SU-DHL-6 (cell line): ENCODE measurements at regions not wholly inside any gene's neighbourhood (a gene's known extent, or its start where the extent isn't known, plus 50 kb on each side); places are given as distances from the start of the nearest gene placed in this dataset.

ENCODE experiments used
- EZH2phosphoT487 ChIP-seq: fragments of 200-600 bp; sonication (generic), shearing (Covaris generic); conservative IDR thresholded peaks from 2 replicates; pipeline ENCODE4 v1.6.1; 2018; ENCODE audit warnings: mild to moderate bottlenecking, antibody characterized with exemption, low read length, moderate library complexity, mixed read lengths
- TF ChIP-seq, protein P1 (sequence below): fragments of 200-600 bp; sonication (generic); IDR thresholded peaks from one replicate; pipeline ENCODE4 v1.5.1; 2017; ENCODE audit warnings: antibody characterized with exemption, mild to moderate bottlenecking, low read length, moderate library complexity; ENCODE audit not compliant: insufficient read depth, poor library complexity, severe bottlenecking

GRCh38 chr2:88815282-88815681 lies 123.8 kb downstream of the RPIA start:
- TF ChIP-seq, protein P1, sequence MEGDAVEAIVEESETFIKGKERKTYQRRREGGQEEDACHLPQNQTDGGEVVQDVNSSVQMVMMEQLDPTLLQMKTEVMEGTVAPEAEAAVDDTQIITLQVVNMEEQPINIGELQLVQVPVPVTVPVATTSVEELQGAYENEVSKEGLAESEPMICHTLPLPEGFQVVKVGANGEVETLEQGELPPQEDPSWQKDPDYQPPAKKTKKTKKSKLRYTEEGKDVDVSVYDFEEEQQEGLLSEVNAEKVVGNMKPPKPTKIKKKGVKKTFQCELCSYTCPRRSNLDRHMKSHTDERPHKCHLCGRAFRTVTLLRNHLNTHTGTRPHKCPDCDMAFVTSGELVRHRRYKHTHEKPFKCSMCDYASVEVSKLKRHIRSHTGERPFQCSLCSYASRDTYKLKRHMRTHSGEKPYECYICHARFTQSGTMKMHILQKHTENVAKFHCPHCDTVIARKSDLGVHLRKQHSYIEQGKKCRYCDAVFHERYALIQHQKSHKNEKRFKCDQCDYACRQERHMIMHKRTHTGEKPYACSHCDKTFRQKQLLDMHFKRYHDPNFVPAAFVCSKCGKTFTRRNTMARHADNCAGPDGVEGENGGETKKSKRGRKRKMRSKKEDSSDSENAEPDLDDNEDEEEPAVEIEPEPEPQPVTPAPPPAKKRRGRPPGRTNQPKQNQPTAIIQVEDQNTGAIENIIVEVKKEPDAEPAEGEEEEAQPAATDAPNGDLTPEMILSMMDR: no peak
- TF ChIP-seq EZH2phosphoT487: no peak
